ENCODE measurements at regions not wholly inside any gene's neighbourhood (a gene's known extent, or its start where the extent isn't known, plus 50 kb on each side); places are given as distances from the start of the nearest gene placed in this dataset.

DNA sequence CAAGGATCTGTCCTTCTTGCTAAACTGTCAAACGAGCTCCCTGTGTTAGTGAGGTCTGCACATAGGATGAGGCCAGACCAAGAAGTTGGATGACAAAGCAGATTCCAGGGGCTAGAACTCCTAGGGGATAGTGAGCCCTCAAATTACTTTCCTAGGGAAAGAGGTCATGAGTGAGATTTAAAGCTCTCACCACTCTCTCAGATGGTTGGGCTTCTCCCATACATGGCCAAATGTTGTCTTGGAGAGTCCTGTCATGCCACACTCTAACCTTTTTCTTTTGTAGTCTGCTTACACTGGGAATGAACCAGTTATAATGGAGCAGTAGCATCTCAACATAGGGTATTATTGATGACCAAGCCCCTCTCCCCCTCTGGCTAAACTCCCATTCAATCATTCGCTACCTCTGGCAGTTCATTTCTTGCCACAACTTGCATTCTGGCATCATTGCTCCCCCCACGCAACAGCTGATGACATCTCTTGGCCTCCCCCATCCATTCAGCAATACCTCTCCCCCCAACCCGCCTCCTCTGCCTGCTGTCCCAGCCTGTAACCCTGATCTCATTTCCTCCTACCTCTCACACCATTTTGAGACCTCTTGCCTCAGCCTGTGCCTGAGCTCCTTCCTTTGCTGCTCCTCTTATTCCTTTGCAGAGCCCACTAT, 64.7 kb upstream of the CISTR start:
- Histone ChIP-seq H3K9me3 (ENCODE audit: control insufficient read depth in 2 of 3, insufficient read depth in 1 of 3, low read length in 3 of 3) (no peaks in the 10 kb centered on the region), H3K27ac (ENCODE audit: low read depth in 2 of 2, low read length in 2 of 2) (no peak overlapping the region), H3K27me3 (ENCODE audit: control insufficient read depth, insufficient read depth, low read length) (no peaks in the 10 kb centered on the region), H3K4me3 (ENCODE audit: low read length in 3 of 3) (no peak overlapping the region), H3K4me1 (ENCODE audit: control insufficient read depth in 2 of 3, insufficient read depth in 2 of 3, low read depth in 1 of 3, low read length in 3 of 3) (peaks cover 0 to 2% (median 0%) of the 10 kb centered on the region in 3 donors), H3K36me3 (ENCODE audit: control insufficient read depth in 2 of 3, insufficient read depth in 3 of 3, low read length in 3 of 3) (no peaks in the 10 kb centered on the region), H3K9ac (ENCODE audit: low read length in 3 of 3) (no peak overlapping the region)
- intact Hi-C loops (cut with DNase I) = no loop called here
- no peak for FAIRE-seq
- TF ChIP-seq, protein P1, sequence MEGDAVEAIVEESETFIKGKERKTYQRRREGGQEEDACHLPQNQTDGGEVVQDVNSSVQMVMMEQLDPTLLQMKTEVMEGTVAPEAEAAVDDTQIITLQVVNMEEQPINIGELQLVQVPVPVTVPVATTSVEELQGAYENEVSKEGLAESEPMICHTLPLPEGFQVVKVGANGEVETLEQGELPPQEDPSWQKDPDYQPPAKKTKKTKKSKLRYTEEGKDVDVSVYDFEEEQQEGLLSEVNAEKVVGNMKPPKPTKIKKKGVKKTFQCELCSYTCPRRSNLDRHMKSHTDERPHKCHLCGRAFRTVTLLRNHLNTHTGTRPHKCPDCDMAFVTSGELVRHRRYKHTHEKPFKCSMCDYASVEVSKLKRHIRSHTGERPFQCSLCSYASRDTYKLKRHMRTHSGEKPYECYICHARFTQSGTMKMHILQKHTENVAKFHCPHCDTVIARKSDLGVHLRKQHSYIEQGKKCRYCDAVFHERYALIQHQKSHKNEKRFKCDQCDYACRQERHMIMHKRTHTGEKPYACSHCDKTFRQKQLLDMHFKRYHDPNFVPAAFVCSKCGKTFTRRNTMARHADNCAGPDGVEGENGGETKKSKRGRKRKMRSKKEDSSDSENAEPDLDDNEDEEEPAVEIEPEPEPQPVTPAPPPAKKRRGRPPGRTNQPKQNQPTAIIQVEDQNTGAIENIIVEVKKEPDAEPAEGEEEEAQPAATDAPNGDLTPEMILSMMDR (IDR thresholded peaks at IDR 0.05; ENCODE audit: borderline replicate concordance, extremely low read depth, insufficient read depth) = no peak
- DNase-seq = no peak

GRCh38 chr12:53817021-53817389, 65.2 kb upstream of the CISTR start:
- intact Hi-C loops (cut with DNase I) = no loop called here
- no peak overlapping the region for H3K9ac ChIP-seq (ENCODE audit: low read length in 3 of 3)
- H3K27me3 ChIP-seq (ENCODE audit: control insufficient read depth, insufficient read depth, low read length) = no peaks in the 10 kb centered on the region
- no peaks in the 10 kb centered on the region for H3K4me1 ChIP-seq (ENCODE audit: control insufficient read depth in 2 of 3, insufficient read depth in 2 of 3, low read depth in 1 of 3, low read length in 3 of 3)
- no peak for FAIRE-seq
- H3K4me3 ChIP-seq (ENCODE audit: low read length in 3 of 3) = no peak overlapping the region
- TF ChIP-seq, protein P1 (IDR thresholded peaks at IDR 0.05; ENCODE audit: borderline replicate concordance, extremely low read depth, insufficient read depth) = no peak
- H3K9me3 ChIP-seq (ENCODE audit: control insufficient read depth in 2 of 3, insufficient read depth in 1 of 3, low read length in 3 of 3) = no peaks in the 10 kb centered on the region
- no peak for DNase-seq
- no peaks in the 10 kb centered on the region for H3K36me3 ChIP-seq (ENCODE audit: control insufficient read depth in 2 of 3, insufficient read depth in 3 of 3, low read length in 3 of 3)
- no peak overlapping the region for H3K27ac ChIP-seq (ENCODE audit: low read depth in 2 of 2, low read length in 2 of 2)

GRCh38 chr12:53820514-53821306, 68.9 kb upstream of the CISTR start:
- TF ChIP-seq, protein P1 (IDR thresholded peaks at IDR 0.05; ENCODE audit: borderline replicate concordance, extremely low read depth, insufficient read depth) = no peak
- no peak for FAIRE-seq

More at GRCh38 chr12:53820514-53821306, 68.9 kb upstream of the CISTR start:
- intact Hi-C loops (cut with DNase I) = no loop called here
- H3K27me3 ChIP-seq (ENCODE audit: control insufficient read depth, insufficient read depth, low read length) = no peaks in the 10 kb centered on the region
- H3K9ac ChIP-seq (ENCODE audit: low read length in 3 of 3) = no peak overlapping the region
- no peak overlapping the region for H3K27ac ChIP-seq (ENCODE audit: low read depth in 2 of 2, low read length in 2 of 2)
- H3K9me3 ChIP-seq (ENCODE audit: control insufficient read depth in 2 of 3, insufficient read depth in 1 of 3, low read length in 3 of 3) = no peaks in the 10 kb centered on the region
- DNase-seq = no peak
- no peaks in the 10 kb centered on the region for H3K36me3 ChIP-seq (ENCODE audit: control insufficient read depth in 2 of 3, insufficient read depth in 3 of 3, low read length in 3 of 3)
- H3K4me1 ChIP-seq (ENCODE audit: control insufficient read depth in 2 of 3, insufficient read depth in 2 of 3, low read depth in 1 of 3, low read length in 3 of 3) = no peaks in the 10 kb centered on the region
- no peak overlapping the region for H3K4me3 ChIP-seq (ENCODE audit: low read length in 3 of 3)

Measured in kidney (tissue), 13 donors.